ENCODE measurements at regions not wholly inside any gene's neighbourhood (a gene's known extent, or its start where the extent isn't known, plus 50 kb on each side); places are given as distances from the start of the nearest gene placed in this dataset.

- TF ChIP-seq CTCF (IDR thresholded peaks at IDR 0.05), result no peak
- Histone ChIP-seq H3K4me2 (ENCODE audit: low read length) (no peak overlapping the region), H2AFZ (no peak overlapping the region), H3K9ac (no peak overlapping the region), H3K4me1 (peaks cover 13% of the 10 kb centered on the region), H3K9me3 (ENCODE audit: control insufficient read depth, low read length) (no peaks in the 10 kb centered on the region), H3K4me3 (ENCODE audit: low read depth, low read length) (no peak overlapping the region), H3K36me3 (ENCODE audit: control insufficient read depth, insufficient read depth, low read length) (no peaks in the 10 kb centered on the region), H3K27me3 (ENCODE audit: control insufficient read depth, insufficient read depth, low read length) (no peaks in the 10 kb centered on the region), H3K27ac (no peak overlapping the region), H3K79me2 (peaks cover 19% of the 10 kb centered on the region)
Measured at GRCh38 chr12:66803930-66804329, 125.1 kb upstream of the GRIP1 start.

- Histone ChIP-seq H3K79me2 (peaks cover 19% of the 10 kb centered on the region), H3K4me2 (ENCODE audit: low read length) (no peak overlapping the region), H3K9me3 (ENCODE audit: control insufficient read depth, low read length) (no peaks in the 10 kb centered on the region), H3K4me1 (peaks cover 13% of the 10 kb centered on the region), H2AFZ (no peak overlapping the region), H3K27ac (no peak overlapping the region), H3K36me3 (ENCODE audit: control insufficient read depth, insufficient read depth, low read length) (no peaks in the 10 kb centered on the region), H3K9ac (no peak overlapping the region), H3K27me3 (ENCODE audit: control insufficient read depth, insufficient read depth, low read length) (no peaks in the 10 kb centered on the region), H3K4me3 (ENCODE audit: low read depth, low read length) (no peak overlapping the region)
- TF ChIP-seq CTCF (IDR thresholded peaks at IDR 0.05), result no peak
Measured at GRCh38 chr12:66804563-66804974, 125.7 kb upstream of the GRIP1 start.

- H3K36me3 ChIP-seq (ENCODE audit: control insufficient read depth, insufficient read depth, low read length), result no peaks in the 10 kb centered on the region
- no peak overlapping the region for H3K27ac ChIP-seq
- peaks cover 31% of the 10 kb centered on the region for H3K79me2 ChIP-seq
- no peak for TF ChIP-seq CTCF (IDR thresholded peaks at IDR 0.05)
- no peak overlapping the region for H3K4me3 ChIP-seq (ENCODE audit: low read depth, low read length)
- H3K9me3 ChIP-seq (ENCODE audit: control insufficient read depth, low read length), result no peaks in the 10 kb centered on the region
- no peak overlapping the region for H2AFZ ChIP-seq
- H3K4me2 ChIP-seq (ENCODE audit: low read length), result no peak overlapping the region
- H3K4me1 ChIP-seq, result peaks cover 13% of the 10 kb centered on the region
- no peaks in the 10 kb centered on the region for H3K27me3 ChIP-seq (ENCODE audit: control insufficient read depth, insufficient read depth, low read length)
- H3K9ac ChIP-seq, result no peak overlapping the region
Measured at GRCh38 chr12:66808606-66809005, 129.7 kb upstream of the GRIP1 start.

- H3K9me3 ChIP-seq (ENCODE audit: control insufficient read depth, low read length), result no peaks in the 10 kb centered on the region
- no peaks in the 10 kb centered on the region for H3K4me1 ChIP-seq
- peaks cover 25% of the 10 kb centered on the region for H3K79me2 ChIP-seq
- H2AFZ ChIP-seq, result no peak overlapping the region
- H3K27me3 ChIP-seq (ENCODE audit: control insufficient read depth, insufficient read depth, low read length), result no peaks in the 10 kb centered on the region
- H3K9ac ChIP-seq, result no peak overlapping the region
- no peak overlapping the region for H3K4me3 ChIP-seq (ENCODE audit: low read depth, low read length)
- H3K36me3 ChIP-seq (ENCODE audit: control insufficient read depth, insufficient read depth, low read length), result no peaks in the 10 kb centered on the region
- H3K4me2 ChIP-seq (ENCODE audit: low read length), result no peak overlapping the region
- no peak for TF ChIP-seq CTCF (IDR thresholded peaks at IDR 0.05)
- no peak overlapping the region for H3K27ac ChIP-seq
Measured at GRCh38 chr12:66813137-66813892, 134.4 kb upstream of the GRIP1 start.

- no peaks in the 10 kb centered on the region for H3K36me3 ChIP-seq (ENCODE audit: control insufficient read depth, insufficient read depth, low read length)
- no peak overlapping the region for H3K9ac ChIP-seq
- H3K4me1 ChIP-seq, result peaks cover 2% of the 10 kb centered on the region
Measured at GRCh38 chr12:66819587-66819986, 140.7 kb upstream of the GRIP1 start.

More at GRCh38 chr12:66819587-66819986, 140.7 kb upstream of the GRIP1 start:
- no peak overlapping the region for H3K4me3 ChIP-seq (ENCODE audit: low read depth, low read length)
- H3K27ac ChIP-seq, result no peak overlapping the region
- no peak overlapping the region for H2AFZ ChIP-seq
- H3K4me2 ChIP-seq (ENCODE audit: low read length), result no peak overlapping the region
- peaks cover 29% of the 10 kb centered on the region for H3K79me2 ChIP-seq
- H3K27me3 ChIP-seq (ENCODE audit: control insufficient read depth, insufficient read depth, low read length), result no peaks in the 10 kb centered on the region
- H3K9me3 ChIP-seq (ENCODE audit: control insufficient read depth, low read length), result no peaks in the 10 kb centered on the region
- TF ChIP-seq CTCF (IDR thresholded peaks at IDR 0.05), result no peak

All from parathyroid adenoma (tissue), 2 donors.